WI38 (cell line): ENCODE measurements at regions not wholly inside any gene's neighbourhood (a gene's known extent, or its start where the extent isn't known, plus 50 kb on each side); places are given as distances from the start of the nearest gene placed in this dataset.

ENCODE experiments used
- H3K4me3 ChIP-seq: 2 replicates; pipeline ENCODE4 v1.5.1; 2011; ENCODE audit warnings: low read depth, mild to moderate bottlenecking, control low read depth, low read length
- TF ChIP-seq, protein P1 (sequence below): IDR thresholded peaks from 2 replicates; pipeline ENCODE4 v1.5.1; 2012; ENCODE audit warnings: low read depth, mild to moderate bottlenecking, control low read depth, low read length

- H3K4me3 ChIP-seq, result no peak overlapping the region
These were observed 199.6 kb downstream of the HRH4 start for GRCh38 chr18:24659827-24660720.

DNA sequence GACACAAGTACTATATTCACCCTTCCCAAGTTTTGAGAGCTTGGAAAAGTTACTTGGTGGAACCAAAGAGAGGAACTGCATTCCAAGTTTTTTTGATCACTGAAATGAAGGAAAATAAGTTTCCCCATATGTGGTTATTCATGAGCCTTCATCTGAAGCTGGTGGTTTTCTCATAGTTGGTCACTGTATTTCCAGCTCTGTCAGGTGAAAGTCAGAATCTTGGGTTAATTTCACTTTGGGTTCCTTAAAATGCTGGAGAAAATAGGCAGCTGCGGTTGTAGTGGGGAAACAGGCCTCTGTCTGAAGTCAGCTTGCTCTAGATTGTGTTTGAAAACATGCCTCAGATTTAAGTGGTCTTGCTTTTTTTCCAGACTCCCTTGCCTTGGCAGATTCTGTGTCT lies 200.5 kb downstream of the HRH4 start:
- H3K4me3 ChIP-seq, result no peak overlapping the region
- TF ChIP-seq, protein P1, sequence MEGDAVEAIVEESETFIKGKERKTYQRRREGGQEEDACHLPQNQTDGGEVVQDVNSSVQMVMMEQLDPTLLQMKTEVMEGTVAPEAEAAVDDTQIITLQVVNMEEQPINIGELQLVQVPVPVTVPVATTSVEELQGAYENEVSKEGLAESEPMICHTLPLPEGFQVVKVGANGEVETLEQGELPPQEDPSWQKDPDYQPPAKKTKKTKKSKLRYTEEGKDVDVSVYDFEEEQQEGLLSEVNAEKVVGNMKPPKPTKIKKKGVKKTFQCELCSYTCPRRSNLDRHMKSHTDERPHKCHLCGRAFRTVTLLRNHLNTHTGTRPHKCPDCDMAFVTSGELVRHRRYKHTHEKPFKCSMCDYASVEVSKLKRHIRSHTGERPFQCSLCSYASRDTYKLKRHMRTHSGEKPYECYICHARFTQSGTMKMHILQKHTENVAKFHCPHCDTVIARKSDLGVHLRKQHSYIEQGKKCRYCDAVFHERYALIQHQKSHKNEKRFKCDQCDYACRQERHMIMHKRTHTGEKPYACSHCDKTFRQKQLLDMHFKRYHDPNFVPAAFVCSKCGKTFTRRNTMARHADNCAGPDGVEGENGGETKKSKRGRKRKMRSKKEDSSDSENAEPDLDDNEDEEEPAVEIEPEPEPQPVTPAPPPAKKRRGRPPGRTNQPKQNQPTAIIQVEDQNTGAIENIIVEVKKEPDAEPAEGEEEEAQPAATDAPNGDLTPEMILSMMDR, result no peak

More at GRCh38 chr18:24659827-24660720, 199.6 kb downstream of the HRH4 start:
- TF ChIP-seq, protein P1, result no peak

GRCh38 chr18:24662412-24662821 lies 202.0 kb downstream of the HRH4 start:
- TF ChIP-seq, protein P1, result no peak
- H3K4me3 ChIP-seq, result no peak overlapping the region

GRCh38 chr18:24663026-24663425 lies 202.6 kb downstream of the HRH4 start:
- no peak overlapping the region for H3K4me3 ChIP-seq
- TF ChIP-seq, protein P1, result no peak

DNA sequence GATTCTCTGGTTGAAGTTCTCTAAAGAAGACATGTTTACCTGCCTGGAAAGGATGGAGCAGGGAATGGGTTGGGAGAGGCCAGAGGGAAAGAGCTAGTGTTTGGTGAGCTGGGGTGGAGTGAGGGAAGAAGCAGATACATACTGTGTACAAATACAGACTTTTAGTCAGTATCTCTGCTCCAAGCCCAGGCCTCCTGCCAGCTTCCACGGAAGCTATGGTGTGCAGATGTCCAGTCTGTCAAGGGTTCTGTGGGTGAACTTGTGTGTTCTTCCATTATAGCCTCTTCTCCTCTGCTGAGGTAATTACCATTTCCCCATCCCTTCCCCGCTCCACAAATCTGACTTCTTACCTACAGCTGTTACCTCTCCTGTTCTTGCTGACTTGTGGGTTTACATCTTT lies 208.6 kb downstream of the HRH4 start:
- TF ChIP-seq, protein P1, result no peak
- H3K4me3 ChIP-seq, result no peak overlapping the region

GRCh38 chr18:24669502-24669901 lies 209.1 kb downstream of the HRH4 start:
- TF ChIP-seq, protein P1, result no peak

GRCh38 chr18:24672165-24672941 lies 211.9 kb downstream of the HRH4 start:
- TF ChIP-seq, protein P1, result 0 out of 2 replicates have a peak, but pooled peaks have one; percentile 17
- H3K4me3 ChIP-seq, result no peak overlapping the region

More at GRCh38 chr18:24669502-24669901, 209.1 kb downstream of the HRH4 start:
- no peak overlapping the region for H3K4me3 ChIP-seq
